ENCODE measurements at regions not wholly inside any gene's neighbourhood (a gene's known extent, or its start where the extent isn't known, plus 50 kb on each side); places are given as distances from the start of the nearest gene placed in this dataset.
A peak's percentile ranks its signal among the peaks of the same experiment; 100 is the strongest.

- no peak overlapping the region for H3K27ac Mint-ChIP-seq (ENCODE audit: unreplicated experiment)
Observed at GRCh38 chr6:141364232-141364631, 768.5 kb upstream of the GJE1 start.

GRCh38 chr6:141361559-141361958 is 771.2 kb upstream of the GJE1 start:
- Mint-ChIP-seq H3K4me3 (no peak overlapping the region), H3K27me3 (ENCODE audit: low read depth) (no peaks in the 10 kb centered on the region), H3K4me1 (peaks cover 14% of the 10 kb centered on the region), H3K36me3 (ENCODE audit: low read depth) (peaks cover 11% of the 10 kb centered on the region), H3K27ac (ENCODE audit: unreplicated experiment) (no peak overlapping the region), H3K9me3 (peaks cover 11% of the 10 kb centered on the region)
- no peak for DNase-seq (ENCODE audit: low read depth, low spot score)
- TF ChIP-seq CTCF (conservative IDR thresholded peaks at IDR 0.05): no peak

More at GRCh38 chr6:141364232-141364631, 768.5 kb upstream of the GJE1 start:
- TF ChIP-seq CTCF (conservative IDR thresholded peaks at IDR 0.05): no peak
- peaks cover 2% of the 10 kb centered on the region for H3K36me3 Mint-ChIP-seq (ENCODE audit: low read depth)
- peaks cover 4% of the 10 kb centered on the region for H3K9me3 Mint-ChIP-seq
- H3K4me1 Mint-ChIP-seq: peaks cover 14% of the 10 kb centered on the region
- no peak for DNase-seq (ENCODE audit: low read depth, low spot score)
- no peak overlapping the region for H3K4me3 Mint-ChIP-seq
- no peaks in the 10 kb centered on the region for H3K27me3 Mint-ChIP-seq (ENCODE audit: low read depth)

GRCh38 chr6:141359953-141360352 is 772.8 kb upstream of the GJE1 start:
- H3K27me3 Mint-ChIP-seq (ENCODE audit: low read depth): no peaks in the 10 kb centered on the region
- peak overlapping the region; percentile 76 for H3K27ac Mint-ChIP-seq (ENCODE audit: unreplicated experiment)
- DNase-seq (ENCODE audit: low read depth, low spot score): no peak
- no peak overlapping the region for H3K4me3 Mint-ChIP-seq
- H3K9me3 Mint-ChIP-seq: peaks cover 14% of the 10 kb centered on the region
- H3K4me1 Mint-ChIP-seq: peaks cover 14% of the 10 kb centered on the region
- peaks cover 12% of the 10 kb centered on the region for H3K36me3 Mint-ChIP-seq (ENCODE audit: low read depth)
- TF ChIP-seq CTCF (conservative IDR thresholded peaks at IDR 0.05): no peak

GRCh38 chr6:141354191-141354955 is 778.4 kb upstream of the GJE1 start:
- Mint-ChIP-seq H3K4me1 (peaks cover 5% of the 10 kb centered on the region), H3K9me3 (peaks cover 13% of the 10 kb centered on the region), H3K27ac (ENCODE audit: unreplicated experiment) (no peak overlapping the region), H3K4me3 (no peak overlapping the region), H3K27me3 (ENCODE audit: low read depth) (no peaks in the 10 kb centered on the region), H3K36me3 (ENCODE audit: low read depth) (peaks cover 12% of the 10 kb centered on the region)
- no peak for TF ChIP-seq CTCF (conservative IDR thresholded peaks at IDR 0.05)
- no peak for DNase-seq (ENCODE audit: low read depth, low spot score)

- TF ChIP-seq CTCF (conservative IDR thresholded peaks at IDR 0.05): no peak
- Mint-ChIP-seq H3K36me3 (ENCODE audit: low read depth) (peaks cover 3% of the 10 kb centered on the region), H3K9me3 (peaks cover 8% of the 10 kb centered on the region)
Observed at GRCh38 chr6:141351721-141352120, 781.0 kb upstream of the GJE1 start.

More at GRCh38 chr6:141351721-141352120, 781.0 kb upstream of the GJE1 start:
- Mint-ChIP-seq H3K27me3 (ENCODE audit: low read depth) (no peaks in the 10 kb centered on the region), H3K27ac (ENCODE audit: unreplicated experiment) (no peak overlapping the region), H3K4me1 (peaks cover 5% of the 10 kb centered on the region), H3K4me3 (no peak overlapping the region)
- DNase-seq (ENCODE audit: low read depth, low spot score): no peak

Measured in neural crest cell (in vitro differentiated cells).